Parathyroid adenoma (tissue), 2 donors: ENCODE measurements at regions not wholly inside any gene's neighbourhood (a gene's known extent, or its start where the extent isn't known, plus 50 kb on each side); places are given as distances from the start of the nearest gene placed in this dataset.

Experiments
- H2AFZ ChIP-seq: fragments of 300-600 bp; sonication (generic); one replicate; pipeline ENCODE4 v1.7.0; 2017; ENCODE audit warnings: antibody characterized with exemption, mild to moderate bottlenecking
- H3K27ac ChIP-seq: fragments of 300-600 bp; sonication (generic); one replicate; pipeline ENCODE4 v1.7.0; 2017
- H3K27me3 ChIP-seq: fragments of 300-600 bp; sonication (generic); one replicate; pipeline ENCODE4 v1.7.0; 2017; ENCODE audit warnings: low read length; ENCODE audit not compliant: control insufficient read depth, insufficient read depth
- H3K36me3 ChIP-seq: fragments of 300-600 bp; sonication (generic); one replicate; pipeline ENCODE4 v1.7.0; 2017; ENCODE audit warnings: low read length; ENCODE audit not compliant: control insufficient read depth, insufficient read depth
- H3K4me1 ChIP-seq: fragments of 300-600 bp; sonication (generic); one replicate; pipeline ENCODE4 v1.7.0; 2017; ENCODE audit warnings: control low read depth
- H3K4me2 ChIP-seq: fragments of 300-600 bp; sonication (generic); one replicate; pipeline ENCODE4 v1.7.0; 2017; ENCODE audit warnings: low read length
- H3K4me3 ChIP-seq: fragments of 300-600 bp; sonication (generic); one replicate; pipeline ENCODE4 v1.7.0; 2017; ENCODE audit warnings: low read depth, low read length
- H3K79me2 ChIP-seq: fragments of 300-600 bp; sonication (generic); one replicate; pipeline ENCODE4 v1.7.0; 2017; ENCODE audit warnings: control low read depth
- H3K9ac ChIP-seq: fragments of 300-600 bp; sonication (generic); one replicate; pipeline ENCODE4 v1.7.0; 2017; ENCODE audit warnings: mild to moderate bottlenecking
- H3K9me3 ChIP-seq: fragments of 300-600 bp; sonication (generic); one replicate; pipeline ENCODE4 v1.7.0; 2017; ENCODE audit warnings: low read length; ENCODE audit not compliant: control insufficient read depth
- CTCF ChIP-seq: fragments of 300-600 bp; sonication (generic); IDR thresholded peaks from one replicate; pipeline ENCODE4 v1.7.0; 2017; ENCODE audit warnings: antibody characterized with exemption, mild to moderate bottlenecking
- donor health status: primary hyperparathyroidism.

GRCh38 chr9:108217431-108218349 is 638.1 kb downstream of the ACTL7B start:
- no peak for TF ChIP-seq CTCF
- Histone ChIP-seq H3K4me2 (no peak overlapping the region), H3K4me3 (no peak overlapping the region), H3K9ac (no peak overlapping the region), H3K79me2 (no peaks in the 10 kb centered on the region), H3K36me3 (no peaks in the 10 kb centered on the region), H2AFZ (no peak overlapping the region), H3K27me3 (no peaks in the 10 kb centered on the region), H3K9me3 (no peaks in the 10 kb centered on the region), H3K27ac (no peak overlapping the region), H3K4me1 (no peaks in the 10 kb centered on the region)

GRCh38 chr9:108213511-108213910 is 642.3 kb downstream of the ACTL7B start:
- no peaks in the 10 kb centered on the region for H3K4me1 ChIP-seq
- H3K9ac ChIP-seq, result no peak overlapping the region
- no peaks in the 10 kb centered on the region for H3K9me3 ChIP-seq
- no peaks in the 10 kb centered on the region for H3K36me3 ChIP-seq
- H3K4me3 ChIP-seq, result no peak overlapping the region
- H3K27me3 ChIP-seq, result no peaks in the 10 kb centered on the region
- no peak overlapping the region for H2AFZ ChIP-seq
- no peak for TF ChIP-seq CTCF
- no peak overlapping the region for H3K27ac ChIP-seq
- H3K4me2 ChIP-seq, result no peak overlapping the region
- no peaks in the 10 kb centered on the region for H3K79me2 ChIP-seq

- Histone ChIP-seq H2AFZ (no peak overlapping the region), H3K4me1 (no peaks in the 10 kb centered on the region), H3K27ac (no peak overlapping the region), H3K4me3 (no peak overlapping the region), H3K9me3 (no peaks in the 10 kb centered on the region), H3K9ac (no peak overlapping the region), H3K79me2 (no peaks in the 10 kb centered on the region), H3K4me2 (no peak overlapping the region), H3K27me3 (no peaks in the 10 kb centered on the region), H3K36me3 (no peaks in the 10 kb centered on the region)
- TF ChIP-seq CTCF, result no peak
These were observed 643.6 kb downstream of the ACTL7B start for GRCh38 chr9:108212184-108212583.

GRCh38 chr9:108211411-108211955 is 644.3 kb downstream of the ACTL7B start:
- no peak overlapping the region for H3K9ac ChIP-seq
- H3K4me1 ChIP-seq, result no peaks in the 10 kb centered on the region
- H3K27me3 ChIP-seq, result no peaks in the 10 kb centered on the region
- no peaks in the 10 kb centered on the region for H3K36me3 ChIP-seq
- no peak overlapping the region for H2AFZ ChIP-seq
- TF ChIP-seq CTCF, result no peak
- no peak overlapping the region for H3K4me3 ChIP-seq
- no peaks in the 10 kb centered on the region for H3K9me3 ChIP-seq
- no peak overlapping the region for H3K4me2 ChIP-seq
- no peak overlapping the region for H3K27ac ChIP-seq
- H3K79me2 ChIP-seq, result no peaks in the 10 kb centered on the region
